K562 (cell line): ENCODE measurements at regions not wholly inside any gene's neighbourhood (a gene's known extent, or its start where the extent isn't known, plus 50 kb on each side); places are given as distances from the start of the nearest gene placed in this dataset.

ENCODE experiments used
- ADNP ChIP-seq: fragments of 200-800 bp; sonication (Bioruptor generic); IDR thresholded peaks from 2 replicates; pipeline ENCODE4 v1.6.1; 2016; ENCODE audit warnings: missing genetic modification characterization, missing compliant biosample characterization
- BCOR ChIP-seq: fragments of 450-650 bp; IDR thresholded peaks from 2 replicates; pipeline ENCODE4 v1.6.1; 2016
- BRCA1 ChIP-seq, 2 experiments: fragments of 450-650 bp in 1 of 2; sonication (generic) in 1 of 2; formaldehyde crosslinking in 1 of 2; IDR thresholded peaks; 2 replicates each; pipeline versions ENCODE4 v1.5.0 to v1.6.1; 2017 to 2020; ENCODE audit warnings: mild to moderate bottlenecking in 1 of 2, missing genetic modification reagents in 1 of 2
- CCNT2 ChIP-seq: IDR thresholded peaks from 2 replicates; pipeline ENCODE4 v1.6.1; 2011; ENCODE audit warnings: borderline replicate concordance, low read depth, mild to moderate bottlenecking, moderate library complexity, mixed read lengths, low read length; ENCODE audit not compliant: insufficient read length; ENCODE audit errors: extremely low read depth
- ILF3 ChIP-seq: fragments of 450-650 bp; IDR thresholded peaks from 2 replicates; pipeline ENCODE4 v1.6.1; 2018; ENCODE audit warnings: antibody characterized with exemption, mild to moderate bottlenecking, moderate library complexity, borderline replicate concordance
- ILK ChIP-seq: fragments of 450-650 bp; IDR thresholded peaks from 2 replicates; pipeline ENCODE4 v1.6.1; 2016; ENCODE audit warnings: missing genetic modification characterization, low read depth, mild to moderate bottlenecking, missing compliant biosample characterization, moderate library complexity, borderline replicate concordance
- KAT7 ChIP-seq: sonication (generic); formaldehyde crosslinking; IDR thresholded peaks from 2 replicates; pipeline ENCODE4 v1.8.0; 2022; ENCODE audit warnings: missing genetic modification reagents, mild to moderate bottlenecking, borderline replicate concordance
- KDM4B ChIP-seq, 2 experiments: fragments of 450-650 bp in 1 of 2; sonication (generic) in 1 of 2; IDR thresholded peaks; 2 replicates each; pipeline ENCODE4 v1.6.1; 2016 to 2017; ENCODE audit warnings: borderline replicate concordance in 2 of 2, antibody characterized with exemption in 1 of 2, low read depth in 1 of 2, mild to moderate bottlenecking in 1 of 2
- KHSRP ChIP-seq: fragments of 450-650 bp; IDR thresholded peaks from 2 replicates; pipeline ENCODE4 v1.6.1; 2017
- MTA1 ChIP-seq: fragments of 450-650 bp; IDR thresholded peaks from 2 replicates; pipeline ENCODE4 v1.6.1; 2017; ENCODE audit warnings: borderline replicate concordance
- NONO ChIP-seq, 2 experiments: fragments of 200-400 bp in 1 of 2; fragments of 450-650 bp in 1 of 2; formaldehyde crosslinking in 1 of 2; IDR thresholded peaks; 2 replicates each; pipeline ENCODE4 v1.6.1; 2017; ENCODE audit warnings: low read depth in 2 of 2, mild to moderate bottlenecking in 2 of 2, moderate library complexity in 2 of 2, low read length in 1 of 2
- PTRF ChIP-seq: fragments of 450-650 bp; IDR thresholded peaks from 2 replicates; pipeline ENCODE4 v1.6.1; 2016; ENCODE audit warnings: mild to moderate bottlenecking, missing genetic modification characterization, missing compliant biosample characterization
- SNIP1 ChIP-seq: fragments of 450-650 bp; IDR thresholded peaks from 2 replicates; pipeline ENCODE4 v1.7.1; 2017; ENCODE audit warnings: low read depth, mild to moderate bottlenecking
- TARDBP ChIP-seq: fragments of 450-650 bp; IDR thresholded peaks from 2 replicates; pipeline ENCODE4 v1.6.1; 2016
- TCF3 ChIP-seq: sonication (generic); formaldehyde crosslinking; IDR thresholded peaks from 2 replicates; pipeline ENCODE4 v1.4.0; 2020; ENCODE audit warnings: mild to moderate bottlenecking, missing genetic modification reagents
- TEAD4 ChIP-seq, 2 experiments: sonication (generic) in 1 of 2; formaldehyde crosslinking in 1 of 2; IDR thresholded peaks; 2 replicates each; pipeline versions ENCODE4 v1.6.1 to v1.8.0; 2012 to 2022; ENCODE audit warnings: borderline replicate concordance in 1 of 2, inconsistent platforms in 1 of 2, low read length in 1 of 2, mild to moderate bottlenecking in 1 of 2, missing genetic modification reagents in 1 of 2
- ZBTB1 ChIP-seq: sonication (generic); formaldehyde crosslinking; IDR thresholded peaks from 2 replicates; pipeline ENCODE4 v1.8.1; 2023; ENCODE audit warnings: missing genetic modification reagents, low read depth, mild to moderate bottlenecking, borderline replicate concordance
- ZNF41 ChIP-seq: fragments of 250-450 bp; sonication (Bioruptor Pico); conservative IDR thresholded peaks from 2 replicates; pipeline ENCODE4 v1.4.0; 2020; ENCODE audit warnings: mild to moderate bottlenecking
- ZNF75A ChIP-seq: fragments of 450-650 bp; formaldehyde crosslinking; IDR thresholded peaks from 2 replicates; pipeline ENCODE4 v1.4.0; 2020; ENCODE audit warnings: mild to moderate bottlenecking
- TF ChIP-seq, protein P1 (sequence below): fragments of 250-450 bp; sonication (Bioruptor Pico); IDR thresholded peaks from 2 replicates; pipeline ENCODE4 v1.5.0; 2021; ENCODE audit warnings: mild to moderate bottlenecking, borderline replicate concordance
- TF ChIP-seq, protein P2 (sequence below): fragments of 250-450 bp; sonication (Bioruptor Pico); IDR thresholded peaks from 2 replicates; pipeline ENCODE4 v1.6.1; 2021; ENCODE audit warnings: mild to moderate bottlenecking
- TF ChIP-seq, protein P3 (sequence below), 2 experiments: fragments of 450-650 bp; IDR thresholded peaks; 2 replicates each; pipeline ENCODE4 v1.6.1; 2018; ENCODE audit warnings: mild to moderate bottlenecking in 2 of 2, low read depth in 1 of 2; ENCODE audit not compliant: partially characterized antibody in 2 of 2

- TF ChIP-seq ILF3 = no peak
- no peak for TF ChIP-seq ILK
- TF ChIP-seq MTA1 = peak; percentile 73; the same call in 1 of the 2 replicates
- no peak for TF ChIP-seq ZNF41
- TF ChIP-seq ZNF75A = no peak
- TF ChIP-seq SNIP1 = no peak
- no peak for TF ChIP-seq PTRF (tag)
- no peak for TF ChIP-seq BRCA1 (IDR thresholded peaks at IDR 0.05)
- TF ChIP-seq BRCA1 (CRISPR knock-in tag; IDR thresholded peaks at IDR 0.05) = no peak
- TF ChIP-seq BCOR = no peak
- peak; percentile 29; the same call in 1 of the 2 replicates for TF ChIP-seq KHSRP
- TF ChIP-seq, protein P1, sequence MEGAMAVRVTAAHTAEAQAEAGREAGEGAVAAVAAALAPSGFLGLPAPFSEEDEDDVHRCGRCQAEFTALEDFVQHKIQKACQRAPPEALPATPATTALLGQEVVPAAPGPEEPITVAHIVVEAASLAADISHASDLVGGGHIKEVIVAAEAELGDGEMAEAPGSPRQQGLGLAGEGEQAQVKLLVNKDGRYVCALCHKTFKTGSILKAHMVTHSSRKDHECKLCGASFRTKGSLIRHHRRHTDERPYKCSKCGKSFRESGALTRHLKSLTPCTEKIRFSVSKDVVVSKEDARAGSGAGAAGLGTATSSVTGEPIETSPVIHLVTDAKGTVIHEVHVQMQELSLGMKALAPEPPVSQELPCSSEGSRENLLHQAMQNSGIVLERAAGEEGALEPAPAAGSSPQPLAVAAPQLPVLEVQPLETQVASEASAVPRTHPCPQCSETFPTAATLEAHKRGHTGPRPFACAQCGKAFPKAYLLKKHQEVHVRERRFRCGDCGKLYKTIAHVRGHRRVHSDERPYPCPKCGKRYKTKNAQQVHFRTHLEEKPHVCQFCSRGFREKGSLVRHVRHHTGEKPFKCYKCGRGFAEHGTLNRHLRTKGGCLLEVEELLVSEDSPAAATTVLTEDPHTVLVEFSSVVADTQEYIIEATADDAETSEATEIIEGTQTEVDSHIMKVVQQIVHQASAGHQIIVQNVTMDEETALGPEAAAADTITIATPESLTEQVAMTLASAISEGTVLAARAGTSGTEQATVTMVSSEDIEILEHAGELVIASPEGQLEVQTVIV (CRISPR knock-in tag) = no peak
- no peak for TF ChIP-seq KDM4B (IDR thresholded peaks at IDR 0.05; ENCODE audit: borderline replicate concordance in 2 of 2, low read depth in 1 of 2)
- TF ChIP-seq NONO (IDR thresholded peaks at IDR 0.05; ENCODE audit: low read depth in 2 of 2, low read length in 1 of 2) = no peak
- TF ChIP-seq, protein P2, sequence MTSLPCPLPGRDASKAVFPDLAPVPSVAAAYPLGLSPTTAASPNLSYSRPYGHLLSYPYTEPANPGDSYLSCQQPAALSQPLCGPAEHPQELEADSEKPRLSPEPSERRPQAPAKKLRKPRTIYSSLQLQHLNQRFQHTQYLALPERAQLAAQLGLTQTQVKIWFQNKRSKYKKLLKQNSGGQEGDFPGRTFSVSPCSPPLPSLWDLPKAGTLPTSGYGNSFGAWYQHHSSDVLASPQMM (CRISPR knock-in tag) = no peak
- TF ChIP-seq TEAD4 (IDR thresholded peaks at IDR 0.05; ENCODE audit: low read length) = peak; percentile 85
- TF ChIP-seq TEAD4 (CRISPR knock-in tag; IDR thresholded peaks at IDR 0.05; ENCODE audit: borderline replicate concordance) = no peak
- TF ChIP-seq, protein P3, sequence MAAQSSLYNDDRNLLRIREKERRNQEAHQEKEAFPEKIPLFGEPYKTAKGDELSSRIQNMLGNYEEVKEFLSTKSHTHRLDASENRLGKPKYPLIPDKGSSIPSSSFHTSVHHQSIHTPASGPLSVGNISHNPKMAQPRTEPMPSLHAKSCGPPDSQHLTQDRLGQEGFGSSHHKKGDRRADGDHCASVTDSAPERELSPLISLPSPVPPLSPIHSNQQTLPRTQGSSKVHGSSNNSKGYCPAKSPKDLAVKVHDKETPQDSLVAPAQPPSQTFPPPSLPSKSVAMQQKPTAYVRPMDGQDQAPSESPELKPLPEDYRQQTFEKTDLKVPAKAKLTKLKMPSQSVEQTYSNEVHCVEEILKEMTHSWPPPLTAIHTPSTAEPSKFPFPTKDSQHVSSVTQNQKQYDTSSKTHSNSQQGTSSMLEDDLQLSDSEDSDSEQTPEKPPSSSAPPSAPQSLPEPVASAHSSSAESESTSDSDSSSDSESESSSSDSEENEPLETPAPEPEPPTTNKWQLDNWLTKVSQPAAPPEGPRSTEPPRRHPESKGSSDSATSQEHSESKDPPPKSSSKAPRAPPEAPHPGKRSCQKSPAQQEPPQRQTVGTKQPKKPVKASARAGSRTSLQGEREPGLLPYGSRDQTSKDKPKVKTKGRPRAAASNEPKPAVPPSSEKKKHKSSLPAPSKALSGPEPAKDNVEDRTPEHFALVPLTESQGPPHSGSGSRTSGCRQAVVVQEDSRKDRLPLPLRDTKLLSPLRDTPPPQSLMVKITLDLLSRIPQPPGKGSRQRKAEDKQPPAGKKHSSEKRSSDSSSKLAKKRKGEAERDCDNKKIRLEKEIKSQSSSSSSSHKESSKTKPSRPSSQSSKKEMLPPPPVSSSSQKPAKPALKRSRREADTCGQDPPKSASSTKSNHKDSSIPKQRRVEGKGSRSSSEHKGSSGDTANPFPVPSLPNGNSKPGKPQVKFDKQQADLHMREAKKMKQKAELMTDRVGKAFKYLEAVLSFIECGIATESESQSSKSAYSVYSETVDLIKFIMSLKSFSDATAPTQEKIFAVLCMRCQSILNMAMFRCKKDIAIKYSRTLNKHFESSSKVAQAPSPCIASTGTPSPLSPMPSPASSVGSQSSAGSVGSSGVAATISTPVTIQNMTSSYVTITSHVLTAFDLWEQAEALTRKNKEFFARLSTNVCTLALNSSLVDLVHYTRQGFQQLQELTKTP (IDR thresholded peaks at IDR 0.05; ENCODE audit: low read depth in 1 of 2, partially characterized antibody in 2 of 2) = peak; percentile 20 to 74
- no peak for TF ChIP-seq TARDBP
- TF ChIP-seq KAT7 = no peak
- peak; percentile 63 for TF ChIP-seq TCF3 (CRISPR knock-in tag)
- TF ChIP-seq CCNT2 = peak; percentile 84
- 0 out of 2 replicates have a peak, but pooled peaks have one; percentile 17 for TF ChIP-seq ADNP (tag)
- TF ChIP-seq ZBTB1 (CRISPR knock-in tag) = no peak
Measured at GRCh38 chr12:47360771-47361388, 281.1 kb upstream of the AMIGO2 start (continued).
